Stimulated activated CD4-positive, alpha-beta T cell treated with anti-CD3 and anti-CD28 coated beads, Interleukin-4, amount 100 ng/mL, for 1 hour (primary cell): ENCODE measurements at regions not wholly inside any gene's neighbourhood (a gene's known extent, or its start where the extent isn't known, plus 50 kb on each side); places are given as distances from the start of the nearest gene placed in this dataset.

Source experiments
- DNase-seq: peaks from one replicate; pipeline ENCODE4 v3.0.0-alpha.2; 2020

GRCh38 chr2:217573571-217573970, 429.2 kb downstream of the TNS1 start:
- DNase-seq = no peak

- no peak for DNase-seq
Observed at GRCh38 chr2:217570394-217570793, 432.4 kb downstream of the TNS1 start.

- no peak for DNase-seq
Observed at GRCh38 chr2:217568289-217568971, 434.4 kb downstream of the TNS1 start.

GRCh38 chr2:217563565-217563964, 439.2 kb downstream of the TNS1 start:
- no peak for DNase-seq

GRCh38 chr2:217562871-217563480, 439.8 kb downstream of the TNS1 start:
- no peak for DNase-seq

GRCh38 chr2:217559084-217559483, 443.7 kb downstream of the TNS1 start:
- DNase-seq = no peak

GRCh38 chr2:217555081-217555876, 447.5 kb downstream of the TNS1 start:
- no peak for DNase-seq

- no peak for DNase-seq
Observed at GRCh38 chr2:217553679-217554078, 449.1 kb downstream of the TNS1 start.

- no peak for DNase-seq
Observed at GRCh38 chr2:217553202-217553601, 449.6 kb downstream of the TNS1 start.

- DNase-seq = no peak
Observed at GRCh38 chr2:217552081-217552480, 450.7 kb downstream of the TNS1 start.

GRCh38 chr2:217551252-217551899, 451.4 kb downstream of the TNS1 start:
- no peak for DNase-seq

GRCh38 chr2:217539126-217539525, 463.7 kb downstream of the TNS1 start:
- DNase-seq = no peak

- DNase-seq = no peak
Observed at GRCh38 chr2:217538719-217539118, 464.1 kb downstream of the TNS1 start.

GRCh38 chr2:217535957-217536708, 466.7 kb downstream of the TNS1 start:
- no peak for DNase-seq

- no peak for DNase-seq
Observed at GRCh38 chr2:217530392-217531090, 472.3 kb downstream of the TNS1 start.

GRCh38 chr2:217529271-217529670, 473.5 kb downstream of the TNS1 start:
- DNase-seq = no peak

GRCh38 chr2:217527590-217528202, 475.1 kb downstream of the TNS1 start:
- no peak for DNase-seq

GRCh38 chr2:217525076-217525475, 477.7 kb downstream of the TNS1 start:
- no peak for DNase-seq

- no peak for DNase-seq
Observed at GRCh38 chr2:217523286-217523685, 479.5 kb downstream of the TNS1 start.

GRCh38 chr2:217521820-217522219, 481.0 kb downstream of the TNS1 start:
- DNase-seq = no peak

GRCh38 chr2:217520356-217521010, 482.3 kb downstream of the TNS1 start:
- no peak for DNase-seq
